ENCODE measurements at regions not wholly inside any gene's neighbourhood (a gene's known extent, or its start where the extent isn't known, plus 50 kb on each side); places are given as distances from the start of the nearest gene placed in this dataset.

DNA sequence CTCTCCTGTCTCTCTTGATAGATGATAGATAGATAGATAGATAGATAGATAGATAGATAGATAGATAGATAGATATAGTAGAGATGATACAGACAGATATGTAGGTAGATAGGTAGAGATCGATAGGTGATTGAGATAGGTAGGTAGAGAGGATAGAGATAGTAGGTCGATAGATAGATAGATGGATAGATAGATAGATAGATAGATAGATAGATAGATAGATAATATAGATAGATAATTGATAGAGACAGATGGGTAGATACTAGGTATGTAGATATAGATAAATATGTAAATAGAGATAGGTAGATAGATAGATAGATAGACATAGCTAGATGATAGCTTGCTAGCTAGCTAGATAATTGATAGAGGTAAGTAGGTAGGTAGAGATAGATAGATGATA, 1154.2 kb upstream of the AUTS2 start:
- no peak for TF ChIP-seq POLR2A (IDR thresholded peaks at IDR 0.05; ENCODE audit: low read depth)
- no peak for TF ChIP-seq EP300 (IDR thresholded peaks at IDR 0.05)
- TF ChIP-seq, protein P1, sequence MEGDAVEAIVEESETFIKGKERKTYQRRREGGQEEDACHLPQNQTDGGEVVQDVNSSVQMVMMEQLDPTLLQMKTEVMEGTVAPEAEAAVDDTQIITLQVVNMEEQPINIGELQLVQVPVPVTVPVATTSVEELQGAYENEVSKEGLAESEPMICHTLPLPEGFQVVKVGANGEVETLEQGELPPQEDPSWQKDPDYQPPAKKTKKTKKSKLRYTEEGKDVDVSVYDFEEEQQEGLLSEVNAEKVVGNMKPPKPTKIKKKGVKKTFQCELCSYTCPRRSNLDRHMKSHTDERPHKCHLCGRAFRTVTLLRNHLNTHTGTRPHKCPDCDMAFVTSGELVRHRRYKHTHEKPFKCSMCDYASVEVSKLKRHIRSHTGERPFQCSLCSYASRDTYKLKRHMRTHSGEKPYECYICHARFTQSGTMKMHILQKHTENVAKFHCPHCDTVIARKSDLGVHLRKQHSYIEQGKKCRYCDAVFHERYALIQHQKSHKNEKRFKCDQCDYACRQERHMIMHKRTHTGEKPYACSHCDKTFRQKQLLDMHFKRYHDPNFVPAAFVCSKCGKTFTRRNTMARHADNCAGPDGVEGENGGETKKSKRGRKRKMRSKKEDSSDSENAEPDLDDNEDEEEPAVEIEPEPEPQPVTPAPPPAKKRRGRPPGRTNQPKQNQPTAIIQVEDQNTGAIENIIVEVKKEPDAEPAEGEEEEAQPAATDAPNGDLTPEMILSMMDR (IDR thresholded peaks at IDR 0.05) = no peak
- TF ChIP-seq POLR2AphosphoS5 (IDR thresholded peaks at IDR 0.05) = no peak
- no peak for DNase-seq (ENCODE audit: extremely low spot score)
- 87% methylated on average over 2 of the region's 2 CpGs for WGBS
- H3K4me1 ChIP-seq = no peaks in the 10 kb centered on the region
- H3K36me3 ChIP-seq = no peaks in the 10 kb centered on the region
- intact Hi-C loops (cut with DNase I) = no loop called here
- H3K9me3 ChIP-seq = no peaks in the 10 kb centered on the region
- H3K27me3 ChIP-seq = no peaks in the 10 kb centered on the region
- no peak overlapping the region for H3K4me3 ChIP-seq
- no peak overlapping the region for H3K27ac ChIP-seq (replicated peaks in 1 of 4)

DNA sequence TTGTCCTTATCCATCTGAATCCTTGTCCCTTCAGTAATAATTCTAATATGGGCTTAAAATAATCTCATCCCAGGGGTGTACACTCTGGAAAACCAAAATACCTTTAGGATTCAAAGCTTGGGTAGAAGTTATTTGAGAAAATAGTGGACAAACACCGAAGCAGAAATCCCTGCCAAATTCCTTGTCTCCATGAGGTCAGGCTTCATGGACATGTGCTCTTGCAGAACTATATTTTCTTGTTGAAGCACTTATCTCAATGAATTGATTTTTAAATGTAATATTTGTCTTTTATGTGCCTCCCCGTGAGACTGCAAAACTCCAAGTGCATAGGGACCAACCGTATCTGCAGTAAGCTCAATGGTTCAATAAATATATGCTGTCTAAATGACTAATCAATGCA, 1153.3 kb upstream of the AUTS2 start:
- DNase-seq (ENCODE audit: extremely low spot score) = no peak
- 76% methylated on average over 3 of the region's 3 CpGs for WGBS
- Histone ChIP-seq H3K27ac (replicated peaks in 1 of 4) (no peak overlapping the region), H3K9me3 (no peaks in the 10 kb centered on the region), H3K4me3 (no peak overlapping the region), H3K4me1 (no peaks in the 10 kb centered on the region), H3K36me3 (no peaks in the 10 kb centered on the region), H3K27me3 (no peaks in the 10 kb centered on the region)
- intact Hi-C loops (cut with DNase I) = no loop called here
- TF ChIP-seq POLR2A (IDR thresholded peaks at IDR 0.05; ENCODE audit: low read depth) (no peak), POLR2AphosphoS5 (IDR thresholded peaks at IDR 0.05) (no peak), EP300 (IDR thresholded peaks at IDR 0.05) (no peak)
- TF ChIP-seq, protein P1 (IDR thresholded peaks at IDR 0.05) = no peak

DNA sequence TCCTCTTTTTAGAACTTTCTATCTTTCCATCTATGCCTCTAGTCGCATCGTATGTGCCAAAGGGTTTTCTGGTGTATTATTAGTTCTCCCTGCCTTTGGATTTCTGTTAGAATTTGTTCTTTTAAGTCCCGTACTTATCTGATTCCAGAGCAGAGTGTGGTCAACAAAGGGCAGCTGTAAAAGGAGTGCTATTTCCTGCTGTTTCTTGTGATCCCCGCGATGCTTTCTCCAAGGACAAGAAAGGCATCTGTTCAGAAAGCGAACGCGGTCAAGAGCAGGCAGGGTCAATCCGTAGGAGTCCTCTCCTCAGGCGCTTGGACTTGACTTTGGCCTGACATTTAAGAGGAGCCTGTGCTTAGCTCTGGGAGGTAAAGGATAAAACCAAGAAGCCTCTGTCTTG, 1152.1 kb upstream of the AUTS2 start:
- no peaks in the 10 kb centered on the region for H3K36me3 ChIP-seq
- H3K27ac ChIP-seq (replicated peaks in 1 of 4) = no peak overlapping the region
- TF ChIP-seq EP300 (IDR thresholded peaks at IDR 0.05) = no peak
- TF ChIP-seq POLR2AphosphoS5 (IDR thresholded peaks at IDR 0.05) = no peak
- TF ChIP-seq, protein P1 (IDR thresholded peaks at IDR 0.05) = no peak
- TF ChIP-seq POLR2A (IDR thresholded peaks at IDR 0.05; ENCODE audit: low read depth) = no peak
- no peak for DNase-seq (ENCODE audit: extremely low spot score)
- no peaks in the 10 kb centered on the region for H3K9me3 ChIP-seq
- H3K27me3 ChIP-seq = no peaks in the 10 kb centered on the region
- intact Hi-C loops (cut with DNase I) = no loop called here
- no peaks in the 10 kb centered on the region for H3K4me1 ChIP-seq
- H3K4me3 ChIP-seq = no peak overlapping the region
- 71% methylated on average over 10 of the region's 10 CpGs for WGBS

DNA sequence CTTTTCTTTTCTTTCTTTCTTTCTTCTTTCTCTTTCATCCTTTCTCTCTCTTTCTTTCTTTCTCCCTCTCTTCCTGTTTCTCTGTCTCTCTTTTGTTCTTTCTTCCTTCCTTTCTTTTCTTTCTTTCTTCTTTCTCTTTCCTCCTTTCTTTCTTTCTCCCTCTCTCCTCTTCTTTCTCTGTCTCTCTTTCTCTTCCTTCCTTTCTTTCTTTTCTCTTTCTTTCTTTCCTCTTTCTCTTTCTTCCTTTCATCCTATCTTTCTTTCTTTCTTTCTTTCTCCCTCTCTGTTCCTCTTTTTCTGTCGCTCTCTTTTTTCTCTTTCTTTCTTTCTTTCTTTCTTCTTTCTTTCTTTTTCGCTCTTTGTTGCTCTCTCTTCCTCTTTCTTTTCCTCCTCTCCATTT, 1149.2 kb upstream of the AUTS2 start:
- H3K4me1 ChIP-seq = no peaks in the 10 kb centered on the region
- no peak overlapping the region for H3K4me3 ChIP-seq
- WGBS = 100% methylated on average over 2 of the region's 2 CpGs
- no peak overlapping the region for H3K27ac ChIP-seq (replicated peaks in 1 of 4)
- no peak for DNase-seq (ENCODE audit: extremely low spot score)
- intact Hi-C loops (cut with DNase I) = no loop called here
- TF ChIP-seq POLR2AphosphoS5 (IDR thresholded peaks at IDR 0.05) = no peak
- TF ChIP-seq EP300 (IDR thresholded peaks at IDR 0.05) = no peak
- no peak for TF ChIP-seq POLR2A (IDR thresholded peaks at IDR 0.05; ENCODE audit: low read depth)
- TF ChIP-seq, protein P1 (IDR thresholded peaks at IDR 0.05) = no peak
- H3K27me3 ChIP-seq = no peaks in the 10 kb centered on the region
- no peaks in the 10 kb centered on the region for H3K9me3 ChIP-seq
- no peaks in the 10 kb centered on the region for H3K36me3 ChIP-seq

DNA sequence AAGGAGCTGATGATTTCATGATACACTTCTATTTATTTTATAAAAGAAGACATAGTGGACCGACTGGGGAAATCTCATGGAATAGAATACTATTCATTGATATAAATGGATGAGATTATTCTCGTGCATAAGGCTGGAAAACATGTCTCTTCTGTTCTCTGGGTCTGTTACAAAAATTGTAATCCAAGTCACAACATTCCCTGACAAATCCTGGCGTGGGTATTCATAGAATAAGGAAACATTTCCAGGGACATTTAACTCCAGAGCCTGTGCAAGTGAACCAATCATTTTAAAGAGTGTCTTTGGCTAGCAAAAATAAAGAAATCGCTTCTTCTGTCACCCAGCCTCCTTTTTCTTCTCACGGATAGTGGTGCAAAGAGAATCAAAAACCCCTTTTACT, 1148.5 kb upstream of the AUTS2 start:
- TF ChIP-seq EP300 (IDR thresholded peaks at IDR 0.05) (no peak), POLR2A (IDR thresholded peaks at IDR 0.05; ENCODE audit: low read depth) (no peak), POLR2AphosphoS5 (IDR thresholded peaks at IDR 0.05) (no peak)
- TF ChIP-seq, protein P1 (IDR thresholded peaks at IDR 0.05) = no peak
- Histone ChIP-seq H3K27ac (replicated peaks in 1 of 4) (no peak overlapping the region), H3K27me3 (no peaks in the 10 kb centered on the region), H3K4me1 (no peaks in the 10 kb centered on the region), H3K9me3 (no peaks in the 10 kb centered on the region), H3K36me3 (no peaks in the 10 kb centered on the region), H3K4me3 (no peak overlapping the region)
- 69% methylated on average over 5 of the region's 5 CpGs for WGBS
- no peak for DNase-seq (ENCODE audit: extremely low spot score)
- intact Hi-C loops (cut with DNase I) = no loop called here

All from esophagus muscularis mucosa (tissue), 4 donors.